ENCODE measurements at regions not wholly inside any gene's neighbourhood (a gene's known extent, or its start where the extent isn't known, plus 50 kb on each side); places are given as distances from the start of the nearest gene placed in this dataset.
A peak's percentile ranks its signal among the peaks of the same experiment; 100 is the strongest.

- no peak for DNase-seq
Measured at GRCh38 chr10:113967126-113967525, 76.5 kb upstream of the ADRB1 start.

- DNase-seq = no peak
Measured at GRCh38 chr10:113970641-113971040, 73.0 kb upstream of the ADRB1 start.

GRCh38 chr10:113971349-113971973 lies 72.2 kb upstream of the ADRB1 start:
- DNase-seq = no peak

GRCh38 chr10:113977174-113977573 lies 66.5 kb upstream of the ADRB1 start:
- DNase-seq = no peak

GRCh38 chr10:113978802-113979201 lies 64.9 kb upstream of the ADRB1 start:
- no peak for DNase-seq

- no peak for DNase-seq
Measured at GRCh38 chr10:113979409-113979808, 64.3 kb upstream of the ADRB1 start.

- DNase-seq = no peak
Measured at GRCh38 chr10:113980408-113981087, 63.1 kb upstream of the ADRB1 start.

- DNase-seq = no peak
Measured at GRCh38 chr10:113982296-113982695, 61.4 kb upstream of the ADRB1 start.

- no peak for DNase-seq
Measured at GRCh38 chr10:113982769-113983168, 60.9 kb upstream of the ADRB1 start.

GRCh38 chr10:113983552-113983951 lies 60.1 kb upstream of the ADRB1 start:
- DNase-seq = no peak

- no peak for DNase-seq
Measured at GRCh38 chr10:113985297-113985844, 58.3 kb upstream of the ADRB1 start.

- no peak for DNase-seq
Measured at GRCh38 chr10:113986316-113986715, 57.4 kb upstream of the ADRB1 start.

GRCh38 chr10:113987156-113987555 lies 56.5 kb upstream of the ADRB1 start:
- no peak for DNase-seq

- no peak for DNase-seq
Measured at GRCh38 chr10:113987805-113988204, 55.9 kb upstream of the ADRB1 start.

- DNase-seq = no peak
Measured at GRCh38 chr10:113988535-113988934, 55.1 kb upstream of the ADRB1 start.

GRCh38 chr10:113991091-113991860 lies 52.4 kb upstream of the ADRB1 start:
- DNase-seq = peak; percentile 11

GRCh38 chr10:113992471-113993011 lies 51.1 kb upstream of the ADRB1 start:
- DNase-seq = no peak

GRCh38 chr10:113993489-113993991 lies 50.1 kb upstream of the ADRB1 start:
- no peak for DNase-seq

All from activated naive CD4-positive, alpha-beta T cell treated with Interleukin-2 at 50 U/mL for 16 hours (primary cell).